ENCODE measurements at regions not wholly inside any gene's neighbourhood (a gene's known extent, or its start where the extent isn't known, plus 50 kb on each side); places are given as distances from the start of the nearest gene placed in this dataset.
"Not testable (repeated sequence)": the region's sequence is repeated elsewhere in the genome, so short reads cannot be mapped to it uniquely, and the experiment has no call there.

GRCh38 chr2:131643180-131643579 lies 115.5 kb downstream of the CCDC74A start:
- H3K36me3 ChIP-seq (ENCODE audit: control insufficient read depth, insufficient read depth, low read length); H3K9me3 ChIP-seq (ENCODE audit: control insufficient read depth, insufficient read depth, low read length); H3K4me3 ChIP-seq (ENCODE audit: low read depth, low read length); H3K9ac ChIP-seq (ENCODE audit: low read depth, low read length); H3K4me1 ChIP-seq (ENCODE audit: control insufficient read depth, insufficient read depth, low read length); H3K27me3 ChIP-seq (ENCODE audit: control insufficient read depth, insufficient read depth, low read length): not testable (repeated sequence)

- no peaks in the 10 kb centered on the region for H3K27me3 ChIP-seq (ENCODE audit: control insufficient read depth, insufficient read depth, low read length)
These were observed 117.6 kb downstream of the CCDC74A start for GRCh38 chr2:131645177-131645765.

GRCh38 chr2:131646220-131646619 lies 118.5 kb downstream of the CCDC74A start:
- H3K4me1 ChIP-seq (ENCODE audit: control insufficient read depth, insufficient read depth, low read length), result not testable (repeated sequence)

More at GRCh38 chr2:131645177-131645765, 117.6 kb downstream of the CCDC74A start:
- H3K36me3 ChIP-seq (ENCODE audit: control insufficient read depth, insufficient read depth, low read length), result no peaks in the 10 kb centered on the region
- no peak overlapping the region for H3K4me3 ChIP-seq (ENCODE audit: low read depth, low read length)
- H3K9ac ChIP-seq (ENCODE audit: low read depth, low read length), result no peak overlapping the region
- no peaks in the 10 kb centered on the region for H3K9me3 ChIP-seq (ENCODE audit: control insufficient read depth, insufficient read depth, low read length)
- H3K4me1 ChIP-seq (ENCODE audit: control insufficient read depth, insufficient read depth, low read length), result no peaks in the 10 kb centered on the region

GRCh38 chr2:131646669-131647297 lies 119.1 kb downstream of the CCDC74A start:
- Histone ChIP-seq H3K36me3 (ENCODE audit: control insufficient read depth, insufficient read depth, low read length) (no peaks in the 10 kb centered on the region), H3K4me3 (ENCODE audit: low read depth, low read length) (no peak overlapping the region), H3K9me3 (ENCODE audit: control insufficient read depth, insufficient read depth, low read length) (no peaks in the 10 kb centered on the region), H3K4me1 (ENCODE audit: control insufficient read depth, insufficient read depth, low read length) (no peaks in the 10 kb centered on the region), H3K27me3 (ENCODE audit: control insufficient read depth, insufficient read depth, low read length) (no peaks in the 10 kb centered on the region), H3K9ac (ENCODE audit: low read depth, low read length) (no peak overlapping the region)

More at GRCh38 chr2:131646220-131646619, 118.5 kb downstream of the CCDC74A start:
- not testable (repeated sequence) for H3K4me3 ChIP-seq (ENCODE audit: low read depth, low read length); H3K9ac ChIP-seq (ENCODE audit: low read depth, low read length); H3K36me3 ChIP-seq (ENCODE audit: control insufficient read depth, insufficient read depth, low read length); H3K27me3 ChIP-seq (ENCODE audit: control insufficient read depth, insufficient read depth, low read length); H3K9me3 ChIP-seq (ENCODE audit: control insufficient read depth, insufficient read depth, low read length)

- not testable (repeated sequence) for H3K9me3 ChIP-seq (ENCODE audit: control insufficient read depth, insufficient read depth, low read length); H3K4me1 ChIP-seq (ENCODE audit: control insufficient read depth, insufficient read depth, low read length); H3K4me3 ChIP-seq (ENCODE audit: low read depth, low read length); H3K36me3 ChIP-seq (ENCODE audit: control insufficient read depth, insufficient read depth, low read length); H3K9ac ChIP-seq (ENCODE audit: low read depth, low read length); H3K27me3 ChIP-seq (ENCODE audit: control insufficient read depth, insufficient read depth, low read length)
These were observed 120.9 kb downstream of the CCDC74A start for GRCh38 chr2:131648565-131648964.

GRCh38 chr2:131652246-131652645 lies 124.6 kb downstream of the CCDC74A start:
- H3K4me1 ChIP-seq (ENCODE audit: control insufficient read depth, insufficient read depth, low read length), result not testable (repeated sequence)

GRCh38 chr2:131654107-131654506 lies 126.4 kb downstream of the CCDC74A start:
- not testable (repeated sequence) for H3K9me3 ChIP-seq (ENCODE audit: control insufficient read depth, insufficient read depth, low read length); H3K9ac ChIP-seq (ENCODE audit: low read depth, low read length); H3K4me1 ChIP-seq (ENCODE audit: control insufficient read depth, insufficient read depth, low read length); H3K36me3 ChIP-seq (ENCODE audit: control insufficient read depth, insufficient read depth, low read length); H3K4me3 ChIP-seq (ENCODE audit: low read depth, low read length); H3K27me3 ChIP-seq (ENCODE audit: control insufficient read depth, insufficient read depth, low read length)

More at GRCh38 chr2:131652246-131652645, 124.6 kb downstream of the CCDC74A start:
- H3K9ac ChIP-seq (ENCODE audit: low read depth, low read length); H3K27me3 ChIP-seq (ENCODE audit: control insufficient read depth, insufficient read depth, low read length); H3K36me3 ChIP-seq (ENCODE audit: control insufficient read depth, insufficient read depth, low read length); H3K9me3 ChIP-seq (ENCODE audit: control insufficient read depth, insufficient read depth, low read length); H3K4me3 ChIP-seq (ENCODE audit: low read depth, low read length): not testable (repeated sequence)

GRCh38 chr2:131656816-131657633 lies 129.3 kb downstream of the CCDC74A start:
- Histone ChIP-seq H3K4me1 (ENCODE audit: control insufficient read depth, insufficient read depth, low read length) (no peaks in the 10 kb centered on the region), H3K9ac (ENCODE audit: low read depth, low read length) (no peak overlapping the region), H3K9me3 (ENCODE audit: control insufficient read depth, insufficient read depth, low read length) (no peaks in the 10 kb centered on the region)

GRCh38 chr2:131657895-131658768 lies 130.4 kb downstream of the CCDC74A start:
- no peaks in the 10 kb centered on the region for H3K27me3 ChIP-seq (ENCODE audit: control insufficient read depth, insufficient read depth, low read length)
- no peak overlapping the region for H3K4me3 ChIP-seq (ENCODE audit: low read depth, low read length)
- no peak overlapping the region for H3K9ac ChIP-seq (ENCODE audit: low read depth, low read length)
- H3K36me3 ChIP-seq (ENCODE audit: control insufficient read depth, insufficient read depth, low read length), result no peaks in the 10 kb centered on the region
- H3K4me1 ChIP-seq (ENCODE audit: control insufficient read depth, insufficient read depth, low read length), result no peaks in the 10 kb centered on the region
- no peaks in the 10 kb centered on the region for H3K9me3 ChIP-seq (ENCODE audit: control insufficient read depth, insufficient read depth, low read length)

More at GRCh38 chr2:131656816-131657633, 129.3 kb downstream of the CCDC74A start:
- H3K4me3 ChIP-seq (ENCODE audit: low read depth, low read length), result no peak overlapping the region
- H3K27me3 ChIP-seq (ENCODE audit: control insufficient read depth, insufficient read depth, low read length), result no peaks in the 10 kb centered on the region
- no peaks in the 10 kb centered on the region for H3K36me3 ChIP-seq (ENCODE audit: control insufficient read depth, insufficient read depth, low read length)

GRCh38 chr2:131658769-131659131 lies 131.1 kb downstream of the CCDC74A start:
- H3K36me3 ChIP-seq (ENCODE audit: control insufficient read depth, insufficient read depth, low read length), result no peaks in the 10 kb centered on the region
- H3K27me3 ChIP-seq (ENCODE audit: control insufficient read depth, insufficient read depth, low read length), result no peaks in the 10 kb centered on the region
- no peaks in the 10 kb centered on the region for H3K4me1 ChIP-seq (ENCODE audit: control insufficient read depth, insufficient read depth, low read length)
- no peak overlapping the region for H3K9ac ChIP-seq (ENCODE audit: low read depth, low read length)
- H3K9me3 ChIP-seq (ENCODE audit: control insufficient read depth, insufficient read depth, low read length), result no peaks in the 10 kb centered on the region
- H3K4me3 ChIP-seq (ENCODE audit: low read depth, low read length), result no peak overlapping the region

GRCh38 chr2:131659168-131659572 lies 131.5 kb downstream of the CCDC74A start:
- Histone ChIP-seq H3K27me3 (ENCODE audit: control insufficient read depth, insufficient read depth, low read length) (no peaks in the 10 kb centered on the region), H3K36me3 (ENCODE audit: control insufficient read depth, insufficient read depth, low read length) (no peaks in the 10 kb centered on the region), H3K9ac (ENCODE audit: low read depth, low read length) (no peak overlapping the region), H3K9me3 (ENCODE audit: control insufficient read depth, insufficient read depth, low read length) (no peaks in the 10 kb centered on the region), H3K4me3 (ENCODE audit: low read depth, low read length) (no peak overlapping the region), H3K4me1 (ENCODE audit: control insufficient read depth, insufficient read depth, low read length) (no peaks in the 10 kb centered on the region)
